Nephron progenitor cell (in vitro differentiated cells): ENCODE measurements at regions not wholly inside any gene's neighbourhood (a gene's known extent, or its start where the extent isn't known, plus 50 kb on each side); places are given as distances from the start of the nearest gene placed in this dataset.

Experiments
- DNase-seq: peaks from one replicate; pipeline ENCODE4 v3.0.0; 2021
- H3K27ac Mint-ChIP-seq: 2 replicates; pipeline ENCODE4 v1.8.0; 2021; ENCODE audit warnings: mild to moderate bottlenecking, moderate library complexity, mixed read lengths
- H3K27me3 Mint-ChIP-seq: 2 replicates; pipeline ENCODE4 v1.8.0; 2021; ENCODE audit warnings: mild to moderate bottlenecking, low read depth, mixed read lengths; ENCODE audit not compliant: poor library complexity
- H3K36me3 Mint-ChIP-seq: 2 replicates; pipeline ENCODE4 v1.8.0; 2021; ENCODE audit warnings: low read depth, mixed read lengths
- H3K4me1 Mint-ChIP-seq: 2 replicates; pipeline ENCODE4 v1.8.0; 2021; ENCODE audit warnings: mixed read lengths
- H3K4me3 Mint-ChIP-seq: 2 replicates; pipeline ENCODE4 v1.8.0; 2021; ENCODE audit warnings: mild to moderate bottlenecking, moderate library complexity, mixed read lengths
- H3K9me3 Mint-ChIP-seq: 2 replicates; pipeline ENCODE4 v1.8.0; 2021; ENCODE audit warnings: mild to moderate bottlenecking, moderate library complexity, mixed read lengths
- TF ChIP-seq, protein P1 (sequence below): fragments of 200-600 bp; sonication (generic); IDR thresholded peaks from 2 replicates; pipeline ENCODE4 v1.5.0; 2021; ENCODE audit warnings: antibody characterized with exemption

DNA sequence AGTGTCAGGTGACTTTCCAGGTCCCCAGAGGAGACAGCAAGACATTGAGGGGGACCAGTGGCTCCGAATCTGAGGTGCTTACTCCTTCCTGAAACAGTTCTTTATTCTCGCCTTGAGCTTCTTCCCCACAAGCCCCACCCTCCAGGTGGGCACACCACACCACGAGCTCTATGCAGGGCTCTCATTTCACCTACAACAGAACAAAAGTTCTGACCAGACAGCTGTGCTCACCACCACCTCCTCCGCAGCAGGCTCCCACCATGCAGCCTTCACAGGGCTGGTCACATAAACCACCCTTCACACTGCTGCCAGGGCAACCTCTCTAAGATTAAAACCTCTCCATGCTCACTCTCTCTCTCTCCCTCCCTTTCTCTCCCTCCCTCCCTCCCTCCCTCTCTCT is 384.5 kb upstream of the ARID1B start:
- TF ChIP-seq, protein P1, sequence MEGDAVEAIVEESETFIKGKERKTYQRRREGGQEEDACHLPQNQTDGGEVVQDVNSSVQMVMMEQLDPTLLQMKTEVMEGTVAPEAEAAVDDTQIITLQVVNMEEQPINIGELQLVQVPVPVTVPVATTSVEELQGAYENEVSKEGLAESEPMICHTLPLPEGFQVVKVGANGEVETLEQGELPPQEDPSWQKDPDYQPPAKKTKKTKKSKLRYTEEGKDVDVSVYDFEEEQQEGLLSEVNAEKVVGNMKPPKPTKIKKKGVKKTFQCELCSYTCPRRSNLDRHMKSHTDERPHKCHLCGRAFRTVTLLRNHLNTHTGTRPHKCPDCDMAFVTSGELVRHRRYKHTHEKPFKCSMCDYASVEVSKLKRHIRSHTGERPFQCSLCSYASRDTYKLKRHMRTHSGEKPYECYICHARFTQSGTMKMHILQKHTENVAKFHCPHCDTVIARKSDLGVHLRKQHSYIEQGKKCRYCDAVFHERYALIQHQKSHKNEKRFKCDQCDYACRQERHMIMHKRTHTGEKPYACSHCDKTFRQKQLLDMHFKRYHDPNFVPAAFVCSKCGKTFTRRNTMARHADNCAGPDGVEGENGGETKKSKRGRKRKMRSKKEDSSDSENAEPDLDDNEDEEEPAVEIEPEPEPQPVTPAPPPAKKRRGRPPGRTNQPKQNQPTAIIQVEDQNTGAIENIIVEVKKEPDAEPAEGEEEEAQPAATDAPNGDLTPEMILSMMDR = no peak
- Mint-ChIP-seq H3K4me3 (no peak overlapping the region), H3K36me3 (no peaks in the 10 kb centered on the region), H3K27me3 (peaks cover 48% of the 10 kb centered on the region), H3K9me3 (no peaks in the 10 kb centered on the region), H3K27ac (no peak overlapping the region), H3K4me1 (peaks cover 20% of the 10 kb centered on the region)
- DNase-seq = no peak

DNA sequence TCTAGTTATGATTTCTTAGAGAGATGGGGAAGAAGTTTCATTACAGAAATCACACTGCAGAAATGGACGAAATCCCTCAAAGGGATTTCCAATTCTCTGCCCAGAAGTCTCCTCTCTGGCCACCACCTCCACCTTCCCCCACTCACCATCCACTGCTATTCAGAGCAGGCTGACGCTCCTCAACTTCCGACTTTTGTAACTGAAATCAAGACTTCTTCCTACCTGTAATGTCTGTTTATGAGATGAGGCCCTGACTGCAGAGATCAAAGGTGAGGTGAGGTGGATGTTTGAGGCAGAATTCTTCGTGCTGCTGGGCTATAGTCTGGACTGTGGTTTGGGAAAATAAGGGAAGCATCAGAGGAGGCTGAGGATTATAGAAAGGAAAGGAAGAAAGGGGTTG is 385.2 kb upstream of the ARID1B start:
- TF ChIP-seq, protein P1 = no peak

DNA sequence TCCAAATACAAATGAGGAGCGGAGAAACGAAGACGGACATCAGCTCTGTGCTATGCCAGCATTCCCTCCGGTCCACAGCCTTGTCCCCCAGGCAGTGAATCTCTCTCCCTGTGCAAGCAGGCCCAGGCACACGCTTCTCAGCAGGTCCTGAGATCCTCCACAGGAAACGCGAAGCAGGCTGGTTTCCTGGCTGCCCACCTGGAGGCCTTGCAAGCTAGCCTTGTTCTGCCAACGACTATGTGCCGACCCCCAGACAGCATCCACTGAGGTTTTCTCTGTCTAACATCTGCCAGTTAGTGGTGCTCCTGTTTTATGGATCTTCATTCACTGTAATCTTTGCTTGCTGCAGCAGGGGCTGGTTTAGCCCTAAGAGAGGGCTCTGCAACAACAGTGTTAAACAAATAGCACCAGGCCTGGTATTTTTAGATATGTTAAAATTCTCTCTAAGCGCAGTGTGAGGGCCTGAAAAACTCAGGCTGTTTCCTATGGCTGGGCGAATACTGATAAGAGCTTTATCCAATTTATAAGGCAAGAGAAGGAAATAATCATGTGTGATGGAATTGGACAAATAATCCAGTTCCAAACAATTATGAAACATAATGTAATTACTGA is 386.0 kb upstream of the ARID1B start:
- Mint-ChIP-seq H3K4me1 (peaks cover 8% of the 10 kb centered on the region), H3K4me3 (no peak overlapping the region), H3K27me3 (peaks cover 36% of the 10 kb centered on the region), H3K27ac (no peak overlapping the region), H3K36me3 (no peaks in the 10 kb centered on the region), H3K9me3 (no peaks in the 10 kb centered on the region)
- DNase-seq = no peak
- TF ChIP-seq, protein P1 = no peak

More for the DNA sequence above, 385.2 kb upstream of the ARID1B start:
- Mint-ChIP-seq H3K36me3 (no peaks in the 10 kb centered on the region), H3K27ac (no peak overlapping the region), H3K4me3 (no peak overlapping the region), H3K9me3 (no peaks in the 10 kb centered on the region), H3K4me1 (peaks cover 13% of the 10 kb centered on the region), H3K27me3 (peaks cover 42% of the 10 kb centered on the region)
- DNase-seq = no peak

DNA sequence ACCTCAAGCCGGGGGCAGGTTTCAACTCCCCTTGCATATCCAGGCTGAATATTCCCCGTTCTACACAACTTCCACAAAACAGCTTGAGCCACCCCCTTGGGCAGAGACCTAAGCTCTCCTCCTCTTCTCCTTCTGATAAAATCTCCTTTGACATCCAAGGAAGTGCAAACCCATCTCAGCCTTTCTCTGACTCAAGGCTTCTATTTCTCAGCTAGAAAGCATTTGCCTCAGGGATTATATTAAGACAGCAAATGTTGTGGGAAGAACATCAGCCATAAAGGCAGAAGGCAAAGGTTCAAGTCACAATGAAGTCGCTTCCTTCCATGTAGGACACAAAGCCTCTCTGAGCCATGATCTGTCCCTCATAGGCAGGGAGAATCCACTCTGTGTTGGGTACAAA is 386.6 kb upstream of the ARID1B start:
- DNase-seq = no peak
- Mint-ChIP-seq H3K27ac (no peak overlapping the region), H3K36me3 (no peaks in the 10 kb centered on the region), H3K27me3 (peaks cover 30% of the 10 kb centered on the region), H3K4me3 (no peak overlapping the region), H3K4me1 (peaks cover 8% of the 10 kb centered on the region), H3K9me3 (no peaks in the 10 kb centered on the region)
- TF ChIP-seq, protein P1 = no peak

DNA sequence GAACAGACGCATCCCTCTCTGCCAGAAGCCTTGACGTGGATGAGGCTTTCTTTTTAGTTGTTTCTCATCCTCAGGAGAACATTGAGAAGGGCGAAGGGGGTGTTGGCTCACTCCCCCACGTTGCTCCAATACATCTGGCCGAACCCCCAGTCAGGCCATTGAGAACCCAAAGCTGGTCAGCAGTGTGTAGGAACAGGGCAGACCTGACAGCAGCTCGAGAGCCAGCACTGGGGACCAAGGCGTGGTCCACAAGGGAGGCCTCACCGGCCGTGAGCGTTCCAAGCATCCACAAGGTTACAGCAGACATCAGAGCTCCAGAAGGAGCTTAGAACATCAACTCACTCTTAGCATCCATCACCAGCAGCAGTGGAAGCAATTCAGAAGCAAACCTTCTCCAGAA is 387.9 kb upstream of the ARID1B start:
- Mint-ChIP-seq H3K27ac (no peak overlapping the region), H3K4me1 (peaks cover 8% of the 10 kb centered on the region), H3K4me3 (no peak overlapping the region), H3K27me3 (peaks cover 21% of the 10 kb centered on the region), H3K9me3 (no peaks in the 10 kb centered on the region), H3K36me3 (no peaks in the 10 kb centered on the region)
- TF ChIP-seq, protein P1 = no peak
- no peak for DNase-seq

DNA sequence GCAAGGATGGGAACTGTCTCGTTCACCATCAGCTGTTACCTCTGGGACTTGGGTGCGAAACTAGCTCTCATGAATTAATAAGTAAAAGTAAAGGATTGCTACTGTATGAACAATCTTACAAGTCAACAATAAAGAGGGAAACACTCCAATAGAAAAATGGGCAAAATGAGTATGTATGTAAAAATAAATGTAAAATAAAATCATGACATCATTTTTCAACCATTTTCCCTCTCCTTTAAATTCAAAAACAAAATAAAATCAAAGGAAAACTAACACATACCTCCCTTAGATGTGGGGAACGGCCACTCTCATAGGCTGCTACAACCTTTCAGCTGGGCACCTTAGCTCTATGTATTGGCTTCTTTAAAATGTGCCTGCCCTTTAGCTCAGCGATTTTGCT is 389.7 kb upstream of the ARID1B start:
- TF ChIP-seq, protein P1 = no peak
- peaks cover 21% of the 10 kb centered on the region for H3K27me3 Mint-ChIP-seq

More for the DNA sequence above, 389.7 kb upstream of the ARID1B start:
- H3K9me3 Mint-ChIP-seq = no peaks in the 10 kb centered on the region
- H3K27ac Mint-ChIP-seq = no peak overlapping the region
- no peak for DNase-seq
- H3K4me1 Mint-ChIP-seq = peaks cover under 1% of the 10 kb centered on the region
- no peaks in the 10 kb centered on the region for H3K36me3 Mint-ChIP-seq
- no peak overlapping the region for H3K4me3 Mint-ChIP-seq
